ENCODE measurements at regions not wholly inside any gene's neighbourhood (a gene's known extent, or its start where the extent isn't known, plus 50 kb on each side); places are given as distances from the start of the nearest gene placed in this dataset.
A peak's percentile ranks its signal among the peaks of the same experiment; 100 is the strongest.
"Not testable (repeated sequence)": the region's sequence is repeated elsewhere in the genome, so short reads cannot be mapped to it uniquely, and the experiment has no call there.

GRCh38 chr1:207251066-207251465 lies 70.4 kb upstream of the CD55 start:
- Histone ChIP-seq H3K9me3 (peaks cover 0 to 28% (median 5%) of the 10 kb centered on the region in 8 donors), H3K27ac (no peak overlapping the region), H3K4me3 (no peak overlapping the region), H3K27me3 (replicated peaks in 1 of 7) (no peaks in the 10 kb centered on the region), H3K4me1 (peaks cover 0 to 14% (median 0%) of the 10 kb centered on the region in 6 donors), H3K36me3 (no peaks in the 10 kb centered on the region)
- TF ChIP-seq POLR2A (IDR thresholded peaks at IDR 0.05) (no peak), CTCF (IDR thresholded peaks at IDR 0.05 in 8 of 11, conservative IDR thresholded peaks at IDR 0.05 in 3 of 11) (no peak), POLR2AphosphoS5 (IDR thresholded peaks at IDR 0.05) (no peak)
- DNase-seq: no peak
- 93 to 100% (median 98%) methylated on average over 1 of the region's 1 CpG for WGBS, 5 donors
- intact Hi-C loops (cut with DNase I; ENCODE audit: low total_unique reads): no loop called here

- TF ChIP-seq POLR2AphosphoS5 (IDR thresholded peaks at IDR 0.05) (no peak), CTCF (IDR thresholded peaks at IDR 0.05 in 8 of 11, conservative IDR thresholded peaks at IDR 0.05 in 3 of 11) (no peak), POLR2A (IDR thresholded peaks at IDR 0.05) (no peak)
- Histone ChIP-seq H3K9me3 (peaks cover 0 to 44% (median 5%) of the 10 kb centered on the region in 8 donors), H3K4me3 (no peak overlapping the region), H3K27ac (no peak overlapping the region), H3K4me1 (no peaks in the 10 kb centered on the region), H3K36me3 (no peaks in the 10 kb centered on the region), H3K27me3 (replicated peaks in 1 of 7) (no peaks in the 10 kb centered on the region)
- intact Hi-C loops (cut with DNase I; ENCODE audit: low total_unique reads): no loop called here
- WGBS, 5 donors: 86 to 100% (median 93%) methylated on average over 1 of the region's 1 CpG
- DNase-seq: no peak
Measured at GRCh38 chr1:207256869-207257268, 64.6 kb upstream of the CD55 start.

GRCh38 chr1:207259391-207259790 lies 62.1 kb upstream of the CD55 start:
- H3K36me3 ChIP-seq: no peaks in the 10 kb centered on the region
- H3K4me3 ChIP-seq: no peak overlapping the region
- intact Hi-C loops (cut with DNase I; ENCODE audit: low total_unique reads): no loop called here
- TF ChIP-seq CTCF (IDR thresholded peaks at IDR 0.05 in 8 of 11, conservative IDR thresholded peaks at IDR 0.05 in 3 of 11) (peak in 1 of 11 experiments; percentile 11), POLR2AphosphoS5 (IDR thresholded peaks at IDR 0.05) (no peak)
- no peaks in the 10 kb centered on the region for H3K27me3 ChIP-seq (replicated peaks in 1 of 7)
- peaks cover 0 to 34% (median 5%) of the 10 kb centered on the region in 8 donors for H3K9me3 ChIP-seq
- no peak for DNase-seq
- H3K27ac ChIP-seq: no peak overlapping the region
- H3K4me1 ChIP-seq: no peaks in the 10 kb centered on the region

- Histone ChIP-seq H3K36me3 (no peaks in the 10 kb centered on the region), H3K4me1 (no peaks in the 10 kb centered on the region), H3K27me3 (replicated peaks in 1 of 7) (no peaks in the 10 kb centered on the region), H3K9me3 (peaks cover 0 to 12% (median 0%) of the 10 kb centered on the region in 8 donors), H3K4me3 (no peak overlapping the region), H3K27ac (no peak overlapping the region)
- TF ChIP-seq POLR2A (IDR thresholded peaks at IDR 0.05) (no peak), POLR2AphosphoS5 (IDR thresholded peaks at IDR 0.05) (no peak), CTCF (IDR thresholded peaks at IDR 0.05 in 8 of 11, conservative IDR thresholded peaks at IDR 0.05 in 3 of 11) (no peak)
- intact Hi-C loops (cut with DNase I; ENCODE audit: low total_unique reads): no loop called here
- no peak for DNase-seq
Measured at GRCh38 chr1:207261971-207262370, 59.5 kb upstream of the CD55 start.

GRCh38 chr1:207262891-207263290 lies 58.6 kb upstream of the CD55 start:
- DNase-seq; H3K27ac ChIP-seq; H3K27me3 ChIP-seq (replicated peaks in 1 of 7); H3K9me3 ChIP-seq; H3K36me3 ChIP-seq; H3K4me1 ChIP-seq; H3K4me3 ChIP-seq; intact Hi-C loops (cut with DNase I; ENCODE audit: low total_unique reads): not testable (repeated sequence)
- 88 to 95% (median 91%) methylated on average over 2 to 3 of the region's 3 CpGs for WGBS, 5 donors
